ENCODE measurements at regions not wholly inside any gene's neighbourhood (a gene's known extent, or its start where the extent isn't known, plus 50 kb on each side); places are given as distances from the start of the nearest gene placed in this dataset.

GRCh38 chr18:41459656-41460055 lies 495.4 kb upstream of the PIK3C3 start:
- TF ChIP-seq, protein P1, sequence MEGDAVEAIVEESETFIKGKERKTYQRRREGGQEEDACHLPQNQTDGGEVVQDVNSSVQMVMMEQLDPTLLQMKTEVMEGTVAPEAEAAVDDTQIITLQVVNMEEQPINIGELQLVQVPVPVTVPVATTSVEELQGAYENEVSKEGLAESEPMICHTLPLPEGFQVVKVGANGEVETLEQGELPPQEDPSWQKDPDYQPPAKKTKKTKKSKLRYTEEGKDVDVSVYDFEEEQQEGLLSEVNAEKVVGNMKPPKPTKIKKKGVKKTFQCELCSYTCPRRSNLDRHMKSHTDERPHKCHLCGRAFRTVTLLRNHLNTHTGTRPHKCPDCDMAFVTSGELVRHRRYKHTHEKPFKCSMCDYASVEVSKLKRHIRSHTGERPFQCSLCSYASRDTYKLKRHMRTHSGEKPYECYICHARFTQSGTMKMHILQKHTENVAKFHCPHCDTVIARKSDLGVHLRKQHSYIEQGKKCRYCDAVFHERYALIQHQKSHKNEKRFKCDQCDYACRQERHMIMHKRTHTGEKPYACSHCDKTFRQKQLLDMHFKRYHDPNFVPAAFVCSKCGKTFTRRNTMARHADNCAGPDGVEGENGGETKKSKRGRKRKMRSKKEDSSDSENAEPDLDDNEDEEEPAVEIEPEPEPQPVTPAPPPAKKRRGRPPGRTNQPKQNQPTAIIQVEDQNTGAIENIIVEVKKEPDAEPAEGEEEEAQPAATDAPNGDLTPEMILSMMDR (conservative IDR thresholded peaks at IDR 0.05; ENCODE audit: low read depth, low read length) = no peak
- no peak for TF ChIP-seq EZH2phosphoT487 (IDR thresholded peaks at IDR 0.05; ENCODE audit: borderline replicate concordance, low read length)
